DOHH2 (cell line): ENCODE measurements at regions not wholly inside any gene's neighbourhood (a gene's known extent, or its start where the extent isn't known, plus 50 kb on each side); places are given as distances from the start of the nearest gene placed in this dataset.

Source experiments
- CTCF ChIP-seq: fragments of 200-600 bp; sonication (generic); IDR thresholded peaks from one replicate; pipeline ENCODE4 v1.5.1; 2014; ENCODE audit warnings: antibody characterized with exemption, mild to moderate bottlenecking, low read depth, low read length; ENCODE audit not compliant: poor library complexity, severe bottlenecking
- EZH2phosphoT487 ChIP-seq: fragments of 200-600 bp; sonication (generic); IDR thresholded peaks from 2 replicates; pipeline ENCODE4 v1.6.1; 2017; ENCODE audit warnings: borderline replicate concordance, mild to moderate bottlenecking, antibody characterized with exemption, low read length, moderate library complexity, mixed read lengths

DNA sequence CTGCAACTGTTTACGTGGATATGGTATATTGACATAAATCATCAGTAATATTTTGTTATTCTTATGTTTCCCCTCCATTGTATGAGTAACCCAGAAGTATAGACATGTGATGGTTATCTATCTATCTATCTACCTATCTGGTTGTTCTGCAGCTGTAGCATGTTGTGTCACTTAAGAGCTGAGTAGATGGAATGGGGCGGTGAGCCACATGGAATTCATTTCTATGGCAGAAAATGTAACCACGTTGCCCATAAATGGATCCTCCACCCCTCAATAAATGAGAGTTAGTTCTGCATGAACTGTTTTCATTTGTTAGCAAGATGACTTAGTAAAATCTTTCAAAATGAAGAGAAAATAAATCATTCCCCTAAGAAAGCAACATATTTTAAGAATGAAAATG lies 553.2 kb downstream of the MAT2B start:
- no peak for TF ChIP-seq CTCF
- TF ChIP-seq EZH2phosphoT487: no peak
